ENCODE measurements at regions not wholly inside any gene's neighbourhood (a gene's known extent, or its start where the extent isn't known, plus 50 kb on each side); places are given as distances from the start of the nearest gene placed in this dataset.

DNA sequence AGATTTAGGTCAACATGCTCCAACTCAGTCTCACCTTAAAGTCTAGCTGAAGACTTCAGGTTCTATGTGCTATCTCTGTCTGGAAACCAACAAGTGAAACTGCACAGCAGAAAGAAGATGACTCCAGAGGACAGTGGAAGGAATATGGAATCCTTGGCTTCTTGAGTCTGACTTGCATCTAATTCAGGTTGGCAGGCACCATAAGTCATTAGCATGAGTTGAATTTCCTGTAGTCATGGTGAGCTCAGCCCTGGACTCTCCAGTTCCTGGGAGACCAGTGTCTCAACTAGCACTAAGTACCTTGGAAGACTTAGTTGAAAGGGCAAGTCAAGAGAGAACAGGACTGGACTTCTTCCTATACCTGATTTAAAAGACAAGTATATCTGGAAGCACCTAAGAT is 129.7 kb downstream of the DTWD1 start:
- no peak for TF ChIP-seq POLR2A (IDR thresholded peaks at IDR 0.05)
- TF ChIP-seq, protein P1, sequence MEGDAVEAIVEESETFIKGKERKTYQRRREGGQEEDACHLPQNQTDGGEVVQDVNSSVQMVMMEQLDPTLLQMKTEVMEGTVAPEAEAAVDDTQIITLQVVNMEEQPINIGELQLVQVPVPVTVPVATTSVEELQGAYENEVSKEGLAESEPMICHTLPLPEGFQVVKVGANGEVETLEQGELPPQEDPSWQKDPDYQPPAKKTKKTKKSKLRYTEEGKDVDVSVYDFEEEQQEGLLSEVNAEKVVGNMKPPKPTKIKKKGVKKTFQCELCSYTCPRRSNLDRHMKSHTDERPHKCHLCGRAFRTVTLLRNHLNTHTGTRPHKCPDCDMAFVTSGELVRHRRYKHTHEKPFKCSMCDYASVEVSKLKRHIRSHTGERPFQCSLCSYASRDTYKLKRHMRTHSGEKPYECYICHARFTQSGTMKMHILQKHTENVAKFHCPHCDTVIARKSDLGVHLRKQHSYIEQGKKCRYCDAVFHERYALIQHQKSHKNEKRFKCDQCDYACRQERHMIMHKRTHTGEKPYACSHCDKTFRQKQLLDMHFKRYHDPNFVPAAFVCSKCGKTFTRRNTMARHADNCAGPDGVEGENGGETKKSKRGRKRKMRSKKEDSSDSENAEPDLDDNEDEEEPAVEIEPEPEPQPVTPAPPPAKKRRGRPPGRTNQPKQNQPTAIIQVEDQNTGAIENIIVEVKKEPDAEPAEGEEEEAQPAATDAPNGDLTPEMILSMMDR (IDR thresholded peaks at IDR 0.05): no peak

Measured in heart left ventricle (tissue), 13 donors.